Mesendoderm (in vitro differentiated cells): ENCODE measurements at regions not wholly inside any gene's neighbourhood (a gene's known extent, or its start where the extent isn't known, plus 50 kb on each side); places are given as distances from the start of the nearest gene placed in this dataset.
A peak's percentile ranks its signal among the peaks of the same experiment; 100 is the strongest.

Experiments
- DNase-seq: peaks from one replicate; pipeline ENCODE4 v3.0.0; 2013
- H2AK5ac ChIP-seq: 2 replicates; pipeline ENCODE4 v1.6.1; 2013; ENCODE audit warnings: low read length, inconsistent platforms
- H2BK120ac ChIP-seq: 2 replicates; pipeline ENCODE4 v1.6.1; 2013; ENCODE audit warnings: low read depth, mild to moderate bottlenecking, low read length, moderate library complexity, mixed read lengths
- H2BK15ac ChIP-seq: replicated peaks from 2 replicates; pipeline ENCODE4 v1.6.1; 2013; ENCODE audit warnings: low read depth, mild to moderate bottlenecking, moderate library complexity
- H2BK5ac ChIP-seq: 2 replicates; pipeline ENCODE4 v1.6.1; 2013; ENCODE audit warnings: low read length, inconsistent platforms
- H3K18ac ChIP-seq: 2 replicates; pipeline ENCODE4 v1.6.1; 2013; ENCODE audit warnings: mild to moderate bottlenecking, low read length, mixed read lengths
- H3K23ac ChIP-seq: one replicate; pipeline ENCODE4 v1.6.1; 2013; ENCODE audit warnings: low read length
- H3K27ac ChIP-seq: 2 replicates; pipeline ENCODE4 v1.5.1; 2013; ENCODE audit warnings: low read depth, mild to moderate bottlenecking, inconsistent platforms, low read length, moderate library complexity
- H3K27me3 ChIP-seq: 2 replicates; pipeline ENCODE4 v1.6.1; 2013; ENCODE audit warnings: low read length, control low read depth, mild to moderate bottlenecking, inconsistent platforms; ENCODE audit not compliant: insufficient read depth, poor library complexity
- H3K36me3 ChIP-seq: 2 replicates; pipeline ENCODE4 v1.6.1; 2013; ENCODE audit warnings: low read length, inconsistent platforms; ENCODE audit not compliant: control insufficient read depth, insufficient read depth
- H3K4ac ChIP-seq: one replicate; pipeline ENCODE4 v1.6.1; 2013; ENCODE audit warnings: low read depth, mild to moderate bottlenecking, low read length, moderate library complexity
- H3K4me1 ChIP-seq: 2 replicates; pipeline ENCODE4 v1.6.1; 2013; ENCODE audit warnings: low read depth, low read length, inconsistent platforms; ENCODE audit not compliant: control insufficient read depth
- H3K4me2 ChIP-seq: 2 replicates; pipeline ENCODE4 v1.6.1; 2013; ENCODE audit warnings: low read length
- H3K4me3 ChIP-seq: 2 replicates; pipeline ENCODE4 v1.5.1; 2013; ENCODE audit warnings: mild to moderate bottlenecking, low read length
- H3K56ac ChIP-seq: one replicate; pipeline ENCODE4 v1.6.1; 2013; ENCODE audit warnings: low read length
- H3K79me1 ChIP-seq: 2 replicates; pipeline ENCODE4 v1.6.1; 2013; ENCODE audit warnings: low read length, inconsistent platforms
- H3K79me2 ChIP-seq: 2 replicates; pipeline ENCODE4 v1.6.1; 2013; ENCODE audit warnings: mild to moderate bottlenecking, low read length; ENCODE audit not compliant: control insufficient read depth, insufficient read depth
- H3K9ac ChIP-seq: 2 replicates; pipeline ENCODE4 v1.6.1; 2013; ENCODE audit warnings: low read length, inconsistent platforms
- H4K5ac ChIP-seq: one replicate; pipeline ENCODE4 v1.6.1; 2013; ENCODE audit warnings: low read length
- H4K8ac ChIP-seq: one replicate; pipeline ENCODE4 v1.6.1; 2013; ENCODE audit warnings: low read depth, mild to moderate bottlenecking, control low read depth, low read length, moderate library complexity
- WGBS: extraction: QIAGEN DNeasy Blood & Tissue Kit; methylation state at CpG from one replicate; pipeline ENCODE4 v1.1.7; 2013; ENCODE audit warnings: low lambda C conversion rate, missing lambda C conversion rate; ENCODE audit not compliant: insufficient coverage; ENCODE audit errors: extremely low coverage; 5-methylcytosine and 5-hydroxymethylcytosine counted together

- Histone ChIP-seq H2BK15ac (no peak overlapping the region), H3K79me2 (no peaks in the 10 kb centered on the region), H3K79me1 (no peaks in the 10 kb centered on the region), H3K27me3 (no peaks in the 10 kb centered on the region), H3K9ac (no peak overlapping the region), H2BK120ac (no peak overlapping the region), H3K36me3 (no peaks in the 10 kb centered on the region), H3K4me1 (no peaks in the 10 kb centered on the region), H3K18ac (no peak overlapping the region), H3K4me3 (no peak overlapping the region), H3K23ac (no peak overlapping the region), H3K56ac (no peak overlapping the region), H4K5ac (no peak overlapping the region), H2AK5ac (no peak overlapping the region), H3K27ac (no peak overlapping the region), H4K8ac (no peak overlapping the region), H3K4ac (no peak overlapping the region), H3K4me2 (no peak overlapping the region), H2BK5ac (no peak overlapping the region)
- no CpG with 5 or more reads among the region's 2 CpGs for WGBS
- no peak for DNase-seq
Measured at GRCh38 chr1:56034847-56035481, 544.4 kb downstream of the PLPP3 start.

GRCh38 chr1:56034222-56034621 is 545.1 kb downstream of the PLPP3 start:
- Histone ChIP-seq H3K79me2 (no peaks in the 10 kb centered on the region), H2BK15ac (no peak overlapping the region), H3K4me2 (no peak overlapping the region), H3K56ac (no peak overlapping the region), H2AK5ac (no peak overlapping the region), H3K18ac (no peak overlapping the region), H3K27ac (no peak overlapping the region), H3K27me3 (no peaks in the 10 kb centered on the region), H2BK120ac (no peak overlapping the region), H2BK5ac (no peak overlapping the region), H3K4me1 (peaks cover 2% of the 10 kb centered on the region), H3K9ac (no peak overlapping the region), H3K79me1 (no peaks in the 10 kb centered on the region), H3K36me3 (no peaks in the 10 kb centered on the region), H3K4me3 (no peak overlapping the region), H4K8ac (no peak overlapping the region), H4K5ac (no peak overlapping the region), H3K4ac (no peak overlapping the region), H3K23ac (no peak overlapping the region)
- no peak for DNase-seq

GRCh38 chr1:56033321-56034037 is 545.9 kb downstream of the PLPP3 start:
- H2AK5ac ChIP-seq, result no peak overlapping the region
- H3K9ac ChIP-seq, result no peak overlapping the region
- H2BK120ac ChIP-seq, result no peak overlapping the region
- no peak overlapping the region for H2BK15ac ChIP-seq
- H3K36me3 ChIP-seq, result no peaks in the 10 kb centered on the region
- no peak overlapping the region for H3K4me2 ChIP-seq
- H3K27me3 ChIP-seq, result no peaks in the 10 kb centered on the region
- no peak overlapping the region for H3K56ac ChIP-seq
- no peak overlapping the region for H3K4me3 ChIP-seq
- H4K8ac ChIP-seq, result no peak overlapping the region
- no peak overlapping the region for H3K18ac ChIP-seq
- H3K79me1 ChIP-seq, result no peaks in the 10 kb centered on the region
- H3K27ac ChIP-seq, result no peak overlapping the region
- H3K79me2 ChIP-seq, result no peaks in the 10 kb centered on the region
- no peak overlapping the region for H3K23ac ChIP-seq
- H3K4me1 ChIP-seq, result peaks cover 3% of the 10 kb centered on the region
- no CpG with 5 or more reads among the region's 3 CpGs for WGBS
- DNase-seq, result no peak
- H4K5ac ChIP-seq, result no peak overlapping the region
- H2BK5ac ChIP-seq, result no peak overlapping the region
- H3K4ac ChIP-seq, result no peak overlapping the region

GRCh38 chr1:56032096-56032676 is 547.2 kb downstream of the PLPP3 start:
- no peak overlapping the region for H3K23ac ChIP-seq
- DNase-seq, result peak; percentile 54
- no peak overlapping the region for H3K4me3 ChIP-seq
- no peak overlapping the region for H3K18ac ChIP-seq
- H2AK5ac ChIP-seq, result no peak overlapping the region
- no peak overlapping the region for H4K5ac ChIP-seq
- no peaks in the 10 kb centered on the region for H3K79me1 ChIP-seq
- H2BK5ac ChIP-seq, result no peak overlapping the region
- no peak overlapping the region for H4K8ac ChIP-seq
- H3K4ac ChIP-seq, result no peak overlapping the region
- no peak overlapping the region for H2BK15ac ChIP-seq
- H3K9ac ChIP-seq, result no peak overlapping the region
- no peak overlapping the region for H3K4me2 ChIP-seq
- peaks cover 3% of the 10 kb centered on the region for H3K4me1 ChIP-seq
- no peak overlapping the region for H2BK120ac ChIP-seq
- no peaks in the 10 kb centered on the region for H3K79me2 ChIP-seq
- no peaks in the 10 kb centered on the region for H3K36me3 ChIP-seq
- no CpG with 5 or more reads among the region's 3 CpGs for WGBS
- no peak overlapping the region for H3K56ac ChIP-seq
- no peaks in the 10 kb centered on the region for H3K27me3 ChIP-seq
- no peak overlapping the region for H3K27ac ChIP-seq

GRCh38 chr1:56031001-56031400 is 548.4 kb downstream of the PLPP3 start:
- H3K36me3 ChIP-seq, result no peaks in the 10 kb centered on the region
- DNase-seq, result no peak
- H3K9ac ChIP-seq, result no peak overlapping the region
- H3K56ac ChIP-seq, result no peak overlapping the region
- no peak overlapping the region for H2BK15ac ChIP-seq
- H3K27ac ChIP-seq, result no peak overlapping the region
- no peaks in the 10 kb centered on the region for H3K79me2 ChIP-seq
- H3K18ac ChIP-seq, result no peak overlapping the region
- no peak overlapping the region for H3K4me3 ChIP-seq
- no peaks in the 10 kb centered on the region for H3K79me1 ChIP-seq
- WGBS, result no CpG with 5 or more reads among the region's 3 CpGs
- no peak overlapping the region for H2BK5ac ChIP-seq
- H3K27me3 ChIP-seq, result no peaks in the 10 kb centered on the region
- H3K23ac ChIP-seq, result no peak overlapping the region
- H4K8ac ChIP-seq, result no peak overlapping the region
- H2BK120ac ChIP-seq, result no peak overlapping the region
- no peak overlapping the region for H3K4ac ChIP-seq
- H2AK5ac ChIP-seq, result no peak overlapping the region
- no peak overlapping the region for H3K4me2 ChIP-seq
- H3K4me1 ChIP-seq, result peaks cover 3% of the 10 kb centered on the region
- no peak overlapping the region for H4K5ac ChIP-seq
